Motor neuron (in vitro differentiated cells): ENCODE measurements at regions not wholly inside any gene's neighbourhood (a gene's known extent, or its start where the extent isn't known, plus 50 kb on each side); places are given as distances from the start of the nearest gene placed in this dataset.
A peak's percentile ranks its signal among the peaks of the same experiment; 100 is the strongest.
"Not testable (repeated sequence)": the region's sequence is repeated elsewhere in the genome, so short reads cannot be mapped to it uniquely, and the experiment has no call there.

Experiments used
- ATAC-seq, 8 experiments: fragments of 200-7000 bp; cut with Tn5 transposase; replicated peaks in 6 of 8; 2 replicates each; pipeline ENCODE4 v1.8.0; 2021; ENCODE audit warnings: mild to moderate bottlenecking in 8 of 8, moderate library complexity in 8 of 8
- H3K27ac ChIP-seq, 2 donors: fragments of 250-450 bp; sonication (Bioruptor Pico); 2 replicates each; pipeline ENCODE4 v1.9.0; 2021; ENCODE audit warnings: antibody characterized with exemption in 2 of 2, mild to moderate bottlenecking in 2 of 2, moderate library complexity in 1 of 2
- H3K4me1 ChIP-seq, 2 donors: fragments of 250-450 bp; sonication (Bioruptor Pico); replicated peaks in 1 of 2; 2 replicates each; pipeline ENCODE4 v1.6.1; 2021; ENCODE audit warnings: antibody characterized with exemption in 2 of 2, mild to moderate bottlenecking in 2 of 2, moderate library complexity in 1 of 2
- H3K4me3 ChIP-seq, 5 donors: fragments of 250-450 bp; sonication (Bioruptor Pico); 2 replicates each; pipeline ENCODE4 v1.9.0; 2021; ENCODE audit warnings: antibody characterized with exemption in 5 of 5, mild to moderate bottlenecking in 5 of 5, moderate library complexity in 4 of 5
- WGBS, 10 experiments: fragments of 450-650 bp; shearing (Covaris generic); methylation state at CpG; one replicate each; pipeline ENCODE4 v1.0.0; 2022; 5-methylcytosine and 5-hydroxymethylcytosine counted together
- in situ Hi-C, 9 experiments: fragments of 400-800 bp; cut with MboI; loops; one replicate each; pipeline ENCODE4 v1.15.0; 2021; ENCODE audit warnings: low sequenced_read_pairs in 9 of 9, low pct_unique_long_range_greater_than_20kb in 2 of 9; ENCODE audit not compliant: unreplicated experiment in 9 of 9

GRCh38 chr12:11446372-11446771 lies 51.0 kb upstream of the PRB2 start:
- WGBS, 10 experiments, result 10 to 94% (median 77%) methylated on average over 1 to 4 of the region's 4 CpGs; no CpG with 5 or more reads in 1 of the 10 experiments
- no peak overlapping the region for H3K4me3 ChIP-seq
- ATAC-seq, result peak in 2 of 8 experiments; percentile 27 to 44
- in situ Hi-C loops, result no loop called here
- no peaks in the 10 kb centered on the region for H3K4me1 ChIP-seq
- no peak overlapping the region for H3K27ac ChIP-seq

DNA sequence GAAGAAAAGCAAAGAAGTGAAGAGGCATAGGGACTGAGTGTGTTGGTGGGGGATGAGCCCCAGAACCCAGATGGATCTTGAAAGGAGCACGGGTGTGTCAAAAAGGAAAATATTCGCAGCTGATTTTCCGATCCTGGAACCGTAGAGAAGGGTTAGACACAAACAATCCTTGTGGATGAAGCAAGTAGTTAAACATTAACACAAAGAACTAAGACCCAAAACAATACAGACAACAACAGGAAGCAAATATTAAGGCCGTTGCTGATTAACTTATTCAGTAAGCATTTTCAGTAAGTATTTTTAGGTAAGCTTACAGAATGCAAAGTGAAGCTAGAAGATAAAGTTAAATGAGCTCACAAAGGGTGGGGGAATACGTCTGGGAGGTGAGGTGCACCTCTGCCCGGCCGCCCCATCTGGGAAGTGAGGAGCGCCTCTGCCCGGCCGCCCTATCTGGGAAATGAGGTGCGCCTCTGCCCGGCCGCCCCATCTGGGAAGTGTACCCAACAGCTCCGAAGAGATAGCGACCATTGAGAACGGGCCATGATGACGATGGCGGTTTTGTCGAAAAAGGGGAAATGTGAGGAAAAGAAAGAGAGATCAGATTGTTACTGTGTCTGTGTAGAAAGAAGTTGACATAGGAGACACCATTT lies 62.8 kb upstream of the PRB2 start:
- 0 to 78% (median 67%) methylated on average over 1 to 15 of the region's 20 CpGs; no CpG with 5 or more reads in 2 of the 10 experiments for WGBS, 10 experiments
- Histone ChIP-seq H3K4me1 (no peaks in the 10 kb centered on the region), H3K4me3 (no peak overlapping the region), H3K27ac (no peak overlapping the region)
- ATAC-seq, result no peak
- in situ Hi-C loops, result no loop called here

DNA sequence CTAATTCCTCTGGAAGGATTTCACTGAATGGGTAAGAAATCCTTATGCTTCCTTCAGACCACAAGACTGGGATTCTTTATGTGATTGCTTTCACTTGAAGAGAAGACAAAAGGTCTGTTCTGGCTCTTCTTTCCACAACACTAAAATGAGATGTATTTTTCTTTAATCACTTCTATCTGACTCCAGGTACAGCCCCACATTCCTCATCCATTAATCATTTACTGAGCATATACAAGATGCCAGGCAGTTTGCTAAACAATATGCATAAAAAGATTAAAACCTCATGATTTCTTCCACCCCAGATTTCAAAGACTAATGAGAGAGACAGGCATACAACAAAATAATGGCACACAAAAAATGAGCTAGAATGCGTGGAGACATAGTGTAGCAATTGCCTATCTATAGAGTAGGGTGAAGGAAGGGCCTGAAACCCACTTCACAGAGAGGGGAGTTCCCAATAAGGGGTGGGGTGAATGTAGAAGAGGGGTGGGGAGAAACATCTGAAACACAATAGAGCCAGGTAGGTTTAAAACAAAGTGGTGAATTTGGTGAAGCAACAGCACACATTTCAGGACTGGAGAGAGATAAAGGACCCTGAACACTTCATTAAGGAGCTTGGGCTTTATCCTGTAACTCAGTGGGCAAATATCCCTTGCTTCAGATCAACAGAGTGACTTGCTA lies 65.1 kb upstream of the PRB2 start:
- H3K27ac ChIP-seq, result no peak overlapping the region
- H3K4me1 ChIP-seq, result no peaks in the 10 kb centered on the region
- no peak overlapping the region for H3K4me3 ChIP-seq
- WGBS, 10 experiments, result 67 to 100% methylated on average over 1 of the region's 1 CpG; no CpG with 5 or more reads in 8 of the 10 experiments
- ATAC-seq, result peak in 2 of 8 experiments; percentile 28 to 29
- in situ Hi-C loops, result no loop called here

DNA sequence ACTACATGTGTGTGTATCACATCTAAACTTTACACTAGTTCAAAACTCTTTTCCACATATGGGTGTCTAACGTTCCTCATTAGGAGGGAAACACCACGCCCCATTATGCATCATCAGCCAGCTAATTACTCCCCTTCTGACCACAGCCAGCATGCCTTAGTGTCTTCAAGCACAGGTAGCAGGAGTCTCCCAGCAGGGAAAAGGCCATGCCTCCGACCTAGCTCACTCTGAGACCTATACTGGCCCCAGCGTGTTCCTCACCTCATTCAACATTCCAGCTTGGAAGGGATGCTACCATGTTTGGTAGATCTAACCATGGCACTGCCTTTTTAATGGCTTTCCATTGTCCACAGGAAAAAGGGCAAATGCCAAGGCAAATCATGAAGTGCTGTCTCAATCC lies 66.1 kb upstream of the PRB2 start:
- H3K27ac ChIP-seq, result no peak overlapping the region
- in situ Hi-C loops, result no loop called here
- WGBS, 10 experiments, result 0 to 83% (median 62%) methylated on average over 1 to 4 of the region's 4 CpGs; no CpG with 5 or more reads in 2 of the 10 experiments
- ATAC-seq, result no peak
- no peaks in the 10 kb centered on the region for H3K4me1 ChIP-seq
- no peak overlapping the region for H3K4me3 ChIP-seq

DNA sequence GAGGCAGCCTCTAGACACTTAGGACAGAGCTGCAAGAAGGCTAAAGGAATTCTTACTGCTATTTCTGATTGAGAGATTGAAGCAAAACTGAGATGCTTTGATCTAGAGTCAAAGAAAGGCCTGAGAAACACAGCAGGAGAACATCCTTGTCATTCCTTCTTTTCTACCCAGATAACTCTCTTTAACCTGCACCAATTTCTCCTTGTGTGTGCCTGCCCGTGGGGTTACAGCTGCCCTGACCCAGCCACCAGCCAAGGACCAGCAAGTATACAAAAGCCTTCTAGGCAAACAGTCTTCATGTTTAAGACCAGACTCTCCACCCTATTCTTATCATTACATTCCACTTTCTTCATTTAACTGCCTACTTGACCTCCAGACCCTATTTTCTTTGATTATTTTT lies 81.7 kb upstream of the PRB2 start:
- in situ Hi-C loops, result loop anchor here in 4 of 9 experiments (25.0 kb wide), 1 partner anchor 715 kb away; no protein-coding TSS in a partner anchor
- no peak for ATAC-seq
- H3K4me3 ChIP-seq, result no peak overlapping the region

DNA sequence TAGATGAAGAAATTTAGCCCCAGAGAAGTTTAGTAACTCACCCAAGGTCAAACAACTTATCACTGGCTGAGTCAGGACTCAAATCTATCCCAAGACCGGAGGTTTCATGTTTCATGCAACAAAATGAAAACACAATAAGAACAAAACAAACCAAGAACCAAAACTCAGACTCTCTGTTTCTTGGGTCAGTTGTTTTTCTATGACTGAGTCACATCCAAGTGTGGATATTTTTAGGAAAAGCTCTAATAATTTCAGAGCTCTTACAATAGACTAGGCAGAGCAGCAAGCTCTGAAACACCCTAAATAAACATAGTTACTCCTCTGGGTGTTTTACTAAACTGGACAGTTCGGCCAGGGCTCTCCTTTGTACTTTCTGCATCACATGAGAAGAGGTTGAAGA lies 87.6 kb upstream of the PRB2 start:
- in situ Hi-C loops, result loop anchor here in 8 of 9 experiments (10.0 to 25.0 kb wide), 3 partner anchors 248 to 721 kb away; no protein-coding TSS in a partner anchor
- WGBS, 10 experiments, result 13 to 100% (median 69%) methylated on average over 1 to 2 of the region's 2 CpGs; no CpG with 5 or more reads in 3 of the 10 experiments
- no peak overlapping the region for H3K27ac ChIP-seq
- H3K4me1 ChIP-seq, result no peaks in the 10 kb centered on the region
- ATAC-seq, result peak in 1 of 8 experiments; percentile 20
- H3K4me3 ChIP-seq, result no peak overlapping the region

More for the DNA sequence above, 81.7 kb upstream of the PRB2 start:
- H3K27ac ChIP-seq, result no peak overlapping the region
- WGBS, 10 experiments, result 0 to 55% (median 30%) methylated on average over 1 of the region's 1 CpG
- H3K4me1 ChIP-seq, result no peaks in the 10 kb centered on the region

DNA sequence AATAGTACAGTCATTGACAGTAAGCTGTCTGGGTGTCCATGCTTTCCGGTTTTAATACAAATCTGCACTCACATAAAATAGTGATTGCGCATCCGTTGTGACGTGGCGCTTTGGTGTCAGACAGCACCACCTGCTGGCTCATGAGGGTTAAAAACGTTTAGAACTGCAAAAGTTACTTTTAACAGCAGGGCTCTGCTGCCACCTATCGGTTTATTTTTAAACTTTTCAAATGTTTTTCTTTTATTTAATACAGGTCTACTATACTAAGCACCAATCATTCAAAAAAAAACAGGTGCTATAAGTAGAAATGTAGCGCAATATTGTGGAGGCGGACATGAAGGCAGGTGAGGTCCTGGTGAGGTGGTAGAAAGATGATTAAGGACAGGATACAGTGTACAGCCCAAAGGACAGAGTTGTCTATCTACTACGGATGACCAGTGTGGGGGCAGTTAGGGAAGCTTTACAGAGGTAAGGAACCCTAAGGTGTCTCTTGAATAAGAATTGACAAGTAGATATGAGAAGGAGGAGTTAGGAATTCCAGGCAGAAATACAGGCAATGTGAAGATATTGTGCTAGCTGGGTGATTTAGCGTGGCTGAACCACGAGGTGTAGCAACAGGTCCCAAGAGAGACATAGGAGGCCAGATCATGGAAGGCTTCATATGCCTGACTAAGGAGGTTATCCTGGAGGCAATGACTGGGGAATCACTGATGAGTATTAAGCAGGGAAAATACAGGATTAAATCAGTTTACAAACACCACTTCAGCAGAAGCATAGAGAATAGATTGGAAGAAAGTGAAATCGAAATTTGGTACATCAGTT lies 91.5 kb upstream of the PRB2 start:
- no peaks in the 10 kb centered on the region for H3K4me1 ChIP-seq
- in situ Hi-C loops, result loop anchor here in 8 of 9 experiments (10.0 to 25.0 kb wide), 3 partner anchors 252 to 725 kb away; no protein-coding TSS in a partner anchor
- 9 to 60% (median 41%) methylated on average over 2 to 12 of the region's 13 CpGs; no CpG with 5 or more reads in 1 of the 10 experiments for WGBS, 10 experiments
- no peak overlapping the region for H3K4me3 ChIP-seq
- peak; percentile 78 to 95 (median 88) for ATAC-seq
- no peak overlapping the region for H3K27ac ChIP-seq

DNA sequence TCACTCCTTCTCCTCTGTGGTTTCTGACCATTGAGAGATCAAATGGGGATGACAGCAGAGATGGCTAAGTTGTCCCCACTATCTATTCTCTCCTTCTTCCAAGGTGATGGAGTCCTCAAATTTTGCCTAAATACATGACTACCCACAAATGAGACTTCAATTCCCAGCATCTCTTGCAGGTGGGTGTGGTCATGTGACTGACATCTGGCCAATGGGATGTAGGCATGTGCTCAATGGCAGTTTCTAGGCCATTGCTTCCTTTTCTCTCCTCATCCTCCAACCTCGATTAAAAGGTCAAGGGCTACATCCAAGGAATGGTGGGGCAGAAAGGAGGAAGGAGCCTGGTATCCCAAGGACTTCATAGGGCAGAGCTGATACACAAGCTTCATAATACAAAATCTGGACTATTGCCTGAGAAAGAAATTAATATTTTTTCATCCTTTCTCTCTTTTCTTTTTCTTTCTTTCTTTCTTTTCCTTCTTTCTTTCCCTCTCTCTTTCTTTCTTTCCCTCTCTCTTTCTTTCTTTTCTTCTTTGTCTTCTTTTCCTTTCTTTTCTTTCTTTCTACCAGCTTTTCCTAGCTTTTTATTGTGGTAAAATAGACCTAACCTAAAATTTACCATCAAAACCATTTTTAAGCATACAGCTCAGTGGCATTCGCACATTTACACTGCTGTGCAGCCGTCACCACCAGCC lies 100.9 kb upstream of the PRB2 start:
- H3K4me1 ChIP-seq, result peaks cover 0 to 4% of the 10 kb centered on the region in 2 donors
- no peak for ATAC-seq
- WGBS, 10 experiments, result 16 to 100% (median 73%) methylated on average over 1 to 3 of the region's 3 CpGs
- in situ Hi-C loops, result loop anchor here in 5 of 9 experiments (10.0 to 25.0 kb wide), 2 partner anchors 722 to 734 kb away; no protein-coding TSS in a partner anchor
- H3K4me3 ChIP-seq, result no peak overlapping the region
- H3K27ac ChIP-seq, result no peak overlapping the region

DNA sequence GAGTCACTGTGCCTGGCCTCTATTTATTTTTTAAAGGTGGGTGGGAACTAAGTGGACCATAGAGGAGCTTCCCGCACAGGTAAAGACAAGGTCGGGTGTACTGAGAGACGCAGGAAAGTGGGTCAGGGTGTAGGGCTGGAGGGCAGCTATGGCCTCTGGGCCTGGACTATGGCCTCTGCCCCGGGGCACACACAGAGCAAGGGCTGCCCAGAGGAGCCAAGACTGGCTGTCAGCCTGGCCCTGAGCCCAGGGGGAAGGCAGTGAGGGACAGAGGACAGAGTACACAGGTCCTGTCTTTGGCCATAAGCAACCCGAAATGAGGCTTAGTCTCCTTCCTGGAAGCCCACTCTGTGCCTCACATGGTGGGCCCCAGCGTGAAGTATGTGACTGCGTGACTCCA lies 102.1 kb upstream of the PRB2 start:
- H3K4me1 ChIP-seq, result peaks cover 0 to 4% of the 10 kb centered on the region in 2 donors
- H3K27ac ChIP-seq, result no peak overlapping the region
- no peak for ATAC-seq
- WGBS, 10 experiments, result 17 to 100% (median 67%) methylated on average over 1 to 4 of the region's 7 CpGs; no CpG with 5 or more reads in 6 of the 10 experiments
- in situ Hi-C loops, result loop anchor here in 5 of 9 experiments (10.0 to 25.0 kb wide), 2 partner anchors 723 to 735 kb away; no protein-coding TSS in a partner anchor
- H3K4me3 ChIP-seq, result no peak overlapping the region

DNA sequence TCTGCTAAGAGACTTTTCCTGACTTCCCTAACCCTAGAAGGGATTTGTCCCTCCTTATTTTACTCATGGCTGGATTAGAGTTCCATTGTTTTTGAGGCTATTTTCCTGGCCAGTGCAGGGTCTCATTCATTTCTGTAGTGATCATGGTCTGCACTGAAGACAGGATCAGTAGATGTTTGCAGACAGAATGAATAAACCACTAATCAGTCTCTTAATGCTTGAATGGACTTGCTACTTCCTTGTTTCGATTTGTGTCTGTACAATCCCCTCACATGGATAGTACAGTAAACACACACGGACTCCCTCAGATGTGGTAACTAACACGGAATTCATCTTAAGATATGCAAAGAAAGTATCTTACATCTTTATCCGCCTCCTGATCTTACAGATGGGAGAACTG lies 102.6 kb upstream of the PRB2 start:
- ATAC-seq, result no peak
- 12 to 70% (median 53%) methylated on average over 3 to 4 of the region's 4 CpGs; no CpG with 5 or more reads in 3 of the 10 experiments for WGBS, 10 experiments
- in situ Hi-C loops, result loop anchor here in 5 of 9 experiments (10.0 to 25.0 kb wide), 2 partner anchors 723 to 736 kb away; no protein-coding TSS in a partner anchor
- Histone ChIP-seq H3K4me1 (peaks cover 0 to 4% of the 10 kb centered on the region in 2 donors), H3K27ac (no peak overlapping the region), H3K4me3 (no peak overlapping the region)

- WGBS, 10 experiments, result 10 to 40% (median 22%) methylated on average over 2 of the region's 3 CpGs; no CpG with 5 or more reads in 6 of the 10 experiments
- in situ Hi-C loops, result loop anchor here in 5 of 9 experiments (10.0 to 25.0 kb wide), 2 partner anchors 724 to 736 kb away; no protein-coding TSS in a partner anchor
- H3K27ac ChIP-seq, ATAC-seq, H3K4me1 ChIP-seq, H3K4me3 ChIP-seq: not testable (repeated sequence)
Measured at GRCh38 chr12:11498574-11498973, 103.2 kb upstream of the PRB2 start.

- Histone ChIP-seq H3K4me3 (peak overlapping the region; percentile 26 to 39 (median 31)), H3K27ac (no peak overlapping the region), H3K4me1 (peaks cover 0 to 4% of the 10 kb centered on the region in 2 donors)
- 74 to 90% methylated on average over 3 to 4 of the region's 11 CpGs; no CpG with 5 or more reads in 8 of the 10 experiments for WGBS, 10 experiments
- in situ Hi-C loops, result loop anchor here in 5 of 9 experiments (10.0 to 25.0 kb wide), 2 partner anchors 725 to 737 kb away; no protein-coding TSS in a partner anchor
- peak in 2 of 8 experiments; percentile 5 to 9 for ATAC-seq
Measured at GRCh38 chr12:11499806-11500187, 104.4 kb upstream of the PRB2 start.
